GM20000 (cell line): ENCODE measurements at regions not wholly inside any gene's neighbourhood (a gene's known extent, or its start where the extent isn't known, plus 50 kb on each side); places are given as distances from the start of the nearest gene placed in this dataset.

Experiments
- DNase-seq: peaks from one replicate; pipeline ENCODE4 v3.0.0; 2012; ENCODE audit warnings: low spot score
- CTCF ChIP-seq: IDR thresholded peaks from 2 replicates; pipeline ENCODE4 v1.5.1; 2012; ENCODE audit warnings: mild to moderate bottlenecking, control low read depth; ENCODE audit errors: extremely low read depth, missing control alignments

- DNase-seq, result no peak
- TF ChIP-seq CTCF, result no peak
These were observed 110.9 kb downstream of the RASSF10 start for GRCh38 chr11:13119941-13120520.

- DNase-seq, result no peak
- TF ChIP-seq CTCF, result no peak
These were observed 111.6 kb downstream of the RASSF10 start for GRCh38 chr11:13120691-13121090.

GRCh38 chr11:13126430-13126829 lies 117.3 kb downstream of the RASSF10 start:
- DNase-seq, result no peak
- no peak for TF ChIP-seq CTCF

- no peak for DNase-seq
- TF ChIP-seq CTCF, result no peak
These were observed 118.0 kb downstream of the RASSF10 start for GRCh38 chr11:13127161-13127560.

- no peak for TF ChIP-seq CTCF
These were observed 119.2 kb downstream of the RASSF10 start for GRCh38 chr11:13128354-13128753.

GRCh38 chr11:13134066-13134465 lies 125.0 kb downstream of the RASSF10 start:
- DNase-seq, result no peak

More at GRCh38 chr11:13128354-13128753, 119.2 kb downstream of the RASSF10 start:
- DNase-seq, result no peak

GRCh38 chr11:13134886-13135285 lies 125.8 kb downstream of the RASSF10 start:
- no peak for TF ChIP-seq CTCF
- DNase-seq, result no peak

More at GRCh38 chr11:13134066-13134465, 125.0 kb downstream of the RASSF10 start:
- TF ChIP-seq CTCF, result no peak
